GM18520 (cell line): ENCODE measurements at regions not wholly inside any gene's neighbourhood (a gene's known extent, or its start where the extent isn't known, plus 50 kb on each side); places are given as distances from the start of the nearest gene placed in this dataset.
"Not testable (repeated sequence)": the region's sequence is repeated elsewhere in the genome, so short reads cannot be mapped to it uniquely, and the experiment has no call there.

ENCODE experiments used
- ATAC-seq: cut with Tn5 transposase; IDR thresholded peaks from one replicate; pipeline ENCODE4 v1.9.1; 2021; ENCODE audit not compliant: unreplicated experiment

GRCh38 chr13:73819711-73820110, 314.5 kb downstream of the KLF12 start:
- no peak for ATAC-seq

DNA sequence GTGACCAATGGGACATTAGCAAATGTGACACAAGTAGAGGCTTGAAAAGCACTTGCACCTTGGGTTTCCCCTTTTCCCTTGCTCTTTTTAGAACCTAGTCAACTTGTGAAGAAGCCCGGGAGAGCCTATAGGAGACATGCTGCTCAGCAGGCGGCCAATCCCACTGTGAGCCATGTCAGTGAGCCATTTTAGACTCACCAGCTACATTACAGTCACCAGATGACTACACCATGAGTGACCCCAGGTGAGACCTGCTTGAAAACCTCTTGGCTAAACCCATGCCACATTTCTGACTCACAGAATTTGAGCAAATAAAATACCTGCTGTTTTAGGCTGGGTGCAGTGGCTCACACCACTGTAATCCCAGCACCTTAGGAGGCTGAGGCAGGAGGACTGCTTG, 317.5 kb downstream of the KLF12 start:
- no peak for ATAC-seq

DNA sequence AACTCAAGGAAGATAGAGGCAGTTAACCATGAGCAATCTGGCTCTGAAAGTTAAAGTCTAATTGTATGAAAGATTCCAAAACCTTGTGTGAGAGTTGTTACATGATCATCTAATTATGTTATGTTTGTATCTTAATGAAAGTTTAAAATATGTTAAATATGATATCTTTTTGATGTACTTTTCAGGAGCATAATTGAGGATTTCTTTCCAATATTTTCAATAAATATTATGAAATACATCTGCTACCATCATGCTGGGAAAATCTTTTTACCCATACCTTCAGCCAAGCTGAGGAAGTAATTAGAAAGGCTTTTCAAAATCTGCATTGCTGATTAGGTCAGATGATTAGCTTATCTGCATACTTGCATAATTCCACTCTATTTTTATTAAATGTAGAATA, 318.4 kb downstream of the KLF12 start:
- no peak for ATAC-seq

DNA sequence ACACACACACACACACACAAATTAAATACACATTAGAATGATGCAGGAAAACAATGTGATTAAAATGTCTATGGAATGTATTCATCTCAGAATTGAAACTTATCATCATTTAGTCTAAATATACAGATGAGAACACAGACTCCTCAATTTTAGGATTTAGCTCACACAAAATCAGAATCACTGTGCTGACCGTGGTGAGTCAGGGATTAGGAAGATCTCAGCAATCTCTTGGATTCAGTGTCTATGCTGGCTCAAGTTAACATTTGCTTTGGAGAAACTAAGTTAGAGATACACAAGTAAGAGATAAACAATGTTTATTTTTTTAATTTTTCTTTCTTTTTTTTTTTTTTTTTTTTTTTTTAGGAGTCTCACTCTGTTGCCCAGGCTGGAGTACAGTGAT, 323.6 kb downstream of the KLF12 start:
- ATAC-seq, result no peak

DNA sequence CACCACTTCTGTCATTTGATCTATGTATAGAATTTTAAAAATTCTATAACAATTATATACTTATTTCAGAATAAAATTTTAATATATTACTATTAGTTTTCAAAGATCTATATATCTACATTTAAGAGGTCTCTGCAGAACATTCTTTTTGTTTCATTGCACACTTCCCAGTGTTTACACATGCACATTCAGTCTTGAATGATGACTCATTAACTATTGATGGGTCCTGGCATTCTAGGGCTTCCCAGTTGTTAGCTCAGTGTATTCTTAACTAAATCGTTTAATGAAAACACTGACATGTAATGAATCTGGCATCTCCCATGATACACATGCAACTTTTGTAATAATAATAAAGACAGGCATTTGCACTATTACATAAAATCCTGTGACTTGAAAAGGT, 324.6 kb downstream of the KLF12 start:
- no peak for ATAC-seq

DNA sequence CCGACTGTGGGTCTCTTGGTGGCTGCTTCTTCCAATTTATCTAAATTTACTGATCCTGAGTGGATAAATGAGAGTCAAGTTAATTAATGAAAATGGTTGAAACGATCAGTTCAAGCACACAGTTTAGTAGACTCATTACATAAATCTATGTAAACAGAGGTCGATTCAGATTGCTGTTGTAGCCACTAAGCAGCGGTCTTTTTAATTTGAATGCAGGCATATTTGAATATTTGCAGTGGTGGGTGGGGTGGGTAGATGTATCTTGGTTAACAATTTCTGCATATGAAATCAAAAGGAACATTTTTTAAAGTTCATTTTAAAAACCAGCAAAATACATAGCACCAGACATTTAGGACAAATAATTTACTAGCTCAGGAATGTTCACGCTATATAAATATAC, 325.9 kb downstream of the KLF12 start:
- no peak for ATAC-seq

DNA sequence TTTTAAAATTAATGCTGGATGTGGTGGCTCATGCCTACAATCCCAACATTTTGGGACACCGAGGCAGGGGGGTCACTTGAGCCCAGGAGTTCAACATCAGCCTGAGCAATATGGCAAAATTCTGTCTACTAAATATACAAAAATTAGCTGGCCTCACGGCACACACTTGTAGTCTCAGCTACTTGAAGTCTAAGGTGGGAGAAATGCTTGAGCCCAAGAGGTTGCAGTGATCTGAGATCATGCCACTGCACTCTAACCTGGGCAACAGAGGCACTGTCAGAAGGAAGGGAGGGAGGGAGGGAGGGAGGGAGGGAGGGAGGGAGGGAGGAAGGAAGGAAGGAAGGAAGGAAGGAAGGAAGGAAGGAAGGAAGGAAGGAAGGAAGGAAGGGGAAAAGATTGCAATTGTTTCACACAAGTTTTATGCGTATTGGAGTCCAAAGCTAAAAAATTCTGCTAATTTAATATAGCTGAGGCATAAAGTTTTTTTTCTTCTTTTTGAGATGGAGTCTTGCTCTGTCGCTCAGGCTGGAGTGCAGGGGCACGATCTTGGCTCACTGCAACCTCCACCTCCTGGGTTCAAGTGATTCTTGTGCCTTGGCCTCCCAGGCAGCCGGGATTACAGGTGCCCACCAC, 328.8 kb downstream of the KLF12 start:
- ATAC-seq, result not testable (repeated sequence)

- no peak for ATAC-seq
Observed at GRCh38 chr13:73803997-73804396, 330.2 kb downstream of the KLF12 start.

DNA sequence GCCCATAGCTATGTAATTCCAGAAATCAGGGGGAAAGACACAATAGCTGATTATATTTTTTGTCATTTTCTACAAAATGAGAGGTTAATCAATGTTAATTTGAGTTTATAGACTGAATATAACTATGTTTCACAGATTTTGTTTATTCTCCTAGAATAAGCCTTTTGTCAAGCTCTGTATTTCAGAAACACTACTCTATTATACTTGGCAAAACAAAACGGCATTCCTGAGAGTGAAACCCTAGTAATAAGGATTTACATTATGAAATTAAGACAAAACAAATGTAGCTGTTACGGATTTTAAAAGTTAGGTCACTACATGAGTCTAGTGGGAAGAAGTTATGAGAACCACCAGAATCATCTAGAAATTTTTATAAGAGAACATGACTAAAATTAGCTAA, 334.2 kb downstream of the KLF12 start:
- no peak for ATAC-seq

GRCh38 chr13:73794755-73795154, 339.4 kb downstream of the KLF12 start:
- no peak for ATAC-seq

DNA sequence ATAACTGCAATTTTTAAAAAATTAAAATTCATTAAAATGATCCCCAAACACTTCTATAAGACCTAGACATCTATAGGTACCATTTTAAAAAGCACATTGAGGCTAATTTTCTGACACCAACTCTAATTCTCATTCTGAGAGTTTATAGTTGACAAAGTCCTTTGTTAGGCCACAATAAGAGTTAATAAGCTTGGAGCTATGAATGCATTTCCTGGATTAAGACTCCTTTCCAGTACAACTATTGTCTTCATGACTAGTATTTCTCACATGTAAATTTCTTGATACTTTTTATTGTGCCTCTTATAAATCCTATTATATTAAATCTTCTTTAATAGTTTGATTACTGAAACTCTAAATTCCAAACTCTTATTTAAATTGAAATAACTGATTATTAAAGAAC, 340.8 kb downstream of the KLF12 start:
- ATAC-seq, result no peak

DNA sequence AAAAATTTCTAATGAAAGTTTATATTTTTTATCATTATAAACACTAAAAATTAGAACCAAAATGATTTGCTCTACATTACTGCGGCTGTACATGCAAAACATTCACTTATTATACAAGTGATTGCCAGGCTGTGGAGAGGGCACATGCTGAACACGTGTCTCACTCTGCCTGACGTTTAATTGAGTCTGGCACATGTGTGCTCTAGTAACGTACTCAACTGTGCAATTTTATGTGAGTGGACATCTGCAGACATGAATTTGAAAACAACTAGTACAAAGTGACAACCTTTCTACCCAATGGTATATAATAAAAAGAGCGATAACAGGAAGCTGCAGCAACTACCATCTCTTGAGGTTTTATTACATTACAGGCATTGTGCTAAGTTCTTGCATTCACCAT, 341.4 kb downstream of the KLF12 start:
- ATAC-seq, result no peak

GRCh38 chr13:73782450-73783449, 351.5 kb downstream of the KLF12 start:
- no peak for ATAC-seq

GRCh38 chr13:73781384-73781783, 352.8 kb downstream of the KLF12 start:
- no peak for ATAC-seq

- no peak for ATAC-seq
Observed at GRCh38 chr13:73779881-73780280, 354.3 kb downstream of the KLF12 start.

- ATAC-seq, result no peak
Observed at GRCh38 chr13:73778242-73778864, 355.9 kb downstream of the KLF12 start.

- no peak for ATAC-seq
Observed at GRCh38 chr13:73777134-73777533, 357.1 kb downstream of the KLF12 start.

GRCh38 chr13:73776151-73776785, 357.9 kb downstream of the KLF12 start:
- ATAC-seq, result no peak

DNA sequence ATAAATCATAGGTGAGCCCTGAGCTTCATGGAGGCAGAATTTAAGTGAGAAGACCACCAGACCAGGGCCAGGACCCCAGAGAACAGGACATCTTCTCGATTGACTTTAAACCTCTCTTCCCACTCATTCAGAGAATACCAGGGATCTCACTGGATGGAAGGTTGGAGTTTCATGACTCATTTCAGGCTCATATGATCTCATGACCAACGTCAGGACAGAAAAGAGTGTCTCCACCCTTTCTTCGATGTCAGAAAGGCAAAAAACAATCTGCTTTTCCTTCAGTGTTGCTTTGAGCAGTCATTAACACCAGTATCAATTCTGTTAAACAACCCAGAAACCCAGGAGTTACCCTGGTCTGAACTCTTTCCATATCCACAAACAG, 361.0 kb downstream of the KLF12 start:
- no peak for ATAC-seq

- ATAC-seq, result no peak
Observed at GRCh38 chr13:73772449-73773167, 361.6 kb downstream of the KLF12 start.
